ENCODE measurements at regions not wholly inside any gene's neighbourhood (a gene's known extent, or its start where the extent isn't known, plus 50 kb on each side); places are given as distances from the start of the nearest gene placed in this dataset.
A peak's percentile ranks its signal among the peaks of the same experiment; 100 is the strongest.

DNA sequence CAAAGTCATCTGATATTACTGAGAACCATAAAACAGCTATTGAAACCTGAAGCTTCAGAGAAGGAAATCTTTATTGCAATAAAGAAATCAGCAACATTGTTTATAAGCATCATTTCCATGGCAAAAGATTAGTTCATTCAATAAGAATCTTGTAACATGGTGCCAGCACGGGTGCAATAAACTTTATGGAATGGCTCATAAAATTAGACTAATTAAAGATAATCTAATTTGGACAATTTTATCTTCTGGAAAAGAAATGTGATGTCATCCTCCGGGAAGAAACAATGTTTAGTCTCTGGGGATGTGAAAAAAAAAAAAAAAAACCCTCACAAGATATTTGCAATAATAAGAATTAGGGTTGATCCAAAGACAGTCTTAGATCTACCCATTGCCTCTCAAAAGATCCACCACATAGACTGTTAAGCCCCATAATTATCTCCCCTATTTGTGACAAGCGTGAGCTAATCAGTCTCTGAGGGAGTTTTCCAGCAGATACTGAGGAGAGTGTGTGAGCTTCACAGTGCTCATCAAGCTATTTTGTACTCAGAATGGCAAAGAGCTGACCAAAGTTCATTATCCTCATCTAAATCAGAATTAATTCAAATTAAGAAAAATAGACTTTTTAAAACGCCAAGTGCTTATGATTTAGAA, 297.0 kb upstream of the EDNRB start:
- DNase-seq (ENCODE audit: low spot score), result no peak

- DNase-seq (ENCODE audit: low spot score), result no peak
Observed at GRCh38 chr13:78201411-78201810, 282.8 kb upstream of the EDNRB start.

GRCh38 chr13:78198821-78199220, 280.2 kb upstream of the EDNRB start:
- DNase-seq (ENCODE audit: low spot score), result peak; percentile 10

- no peak for DNase-seq (ENCODE audit: low spot score)
Observed at GRCh38 chr13:78198419-78198818, 279.8 kb upstream of the EDNRB start.

GRCh38 chr13:78197231-78197630, 278.6 kb upstream of the EDNRB start:
- DNase-seq (ENCODE audit: low spot score), result no peak

GRCh38 chr13:78194904-78195639, 276.4 kb upstream of the EDNRB start:
- peak; percentile 41 for DNase-seq (ENCODE audit: low spot score)

DNA sequence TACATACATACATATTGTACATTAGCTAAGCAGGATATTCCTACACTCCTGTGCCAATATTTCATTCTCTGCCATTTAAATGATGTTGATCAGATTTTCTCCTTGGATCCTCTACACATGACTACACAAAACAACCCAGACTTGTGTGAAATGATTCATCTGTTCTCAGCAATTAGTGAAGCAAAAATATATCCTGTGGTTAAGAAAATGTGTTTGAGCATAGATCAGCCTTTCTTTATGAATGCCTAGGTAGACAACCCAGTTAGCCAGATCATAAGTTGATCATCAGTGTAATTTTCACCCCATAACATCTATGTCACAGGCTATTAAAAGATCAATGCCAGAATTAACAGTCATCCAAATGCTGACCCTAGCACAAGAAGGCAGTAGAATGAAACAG, 275.2 kb upstream of the EDNRB start:
- no peak for DNase-seq (ENCODE audit: low spot score)

GRCh38 chr13:78192716-78193115, 274.1 kb upstream of the EDNRB start:
- peak; percentile 40 for DNase-seq (ENCODE audit: low spot score)

- no peak for DNase-seq (ENCODE audit: low spot score)
Observed at GRCh38 chr13:78190296-78190695, 271.7 kb upstream of the EDNRB start.

GRCh38 chr13:78187781-78188180, 269.1 kb upstream of the EDNRB start:
- DNase-seq (ENCODE audit: low spot score), result no peak

DNA sequence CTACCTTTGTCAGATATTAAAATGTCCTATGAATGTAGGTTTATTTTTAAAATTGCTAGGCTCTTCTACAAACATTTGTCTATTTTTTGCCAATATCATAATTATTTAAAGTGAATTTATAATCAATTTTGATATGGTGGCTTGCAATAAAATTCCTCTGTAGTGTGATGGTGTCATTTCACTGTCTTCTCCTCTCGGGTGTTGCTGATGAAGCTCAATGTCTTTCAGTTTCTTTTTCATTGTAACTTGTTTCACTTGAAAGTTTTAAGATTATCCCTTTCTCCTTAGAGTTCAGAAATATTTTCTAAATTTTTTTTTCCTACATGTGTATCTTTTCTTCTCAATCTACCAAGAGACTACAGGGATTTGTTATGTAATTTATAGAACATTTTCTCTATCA, 267.1 kb upstream of the EDNRB start:
- no peak for DNase-seq (ENCODE audit: low spot score)

DNA sequence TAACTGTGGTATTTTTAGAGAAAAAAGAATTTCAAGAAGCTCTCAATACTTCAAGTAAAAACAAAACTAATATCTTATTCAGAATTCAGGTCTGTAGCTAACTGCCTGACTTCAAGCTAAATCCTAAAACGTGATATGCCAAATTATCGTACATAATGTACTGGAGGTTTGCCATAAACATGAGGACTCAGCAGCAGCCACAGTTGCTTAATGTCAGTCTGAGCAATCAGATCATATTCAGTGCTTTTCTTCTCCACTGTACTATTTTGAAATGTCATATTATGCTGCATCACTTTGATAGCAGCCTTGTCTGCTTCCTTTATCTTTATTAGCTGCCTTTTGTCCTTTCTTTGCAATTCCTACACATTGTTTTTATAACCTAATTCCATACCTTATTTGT, 265.1 kb upstream of the EDNRB start:
- DNase-seq (ENCODE audit: low spot score), result no peak

- DNase-seq (ENCODE audit: low spot score), result no peak
Observed at GRCh38 chr13:78182813-78183212, 264.2 kb upstream of the EDNRB start.

DNA sequence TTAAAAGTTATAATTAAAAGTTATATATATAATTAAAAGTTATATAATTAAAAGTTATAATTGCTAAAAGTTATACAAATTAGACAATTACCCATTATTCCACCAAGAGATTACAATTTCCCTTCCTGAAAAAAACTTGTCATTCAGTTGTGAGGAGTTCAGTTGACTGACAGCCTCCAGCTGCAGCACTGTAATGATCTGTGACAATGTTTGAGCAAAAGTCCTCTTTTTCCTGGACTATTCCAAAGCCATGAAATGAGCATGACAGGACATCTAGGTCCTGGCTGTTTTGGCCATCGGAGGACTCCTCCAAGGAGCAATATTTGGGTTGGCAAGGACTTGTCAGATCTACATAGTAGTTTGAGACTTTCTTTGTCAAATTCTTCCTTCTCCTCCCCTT, 258.7 kb upstream of the EDNRB start:
- no peak for DNase-seq (ENCODE audit: low spot score)

DNA sequence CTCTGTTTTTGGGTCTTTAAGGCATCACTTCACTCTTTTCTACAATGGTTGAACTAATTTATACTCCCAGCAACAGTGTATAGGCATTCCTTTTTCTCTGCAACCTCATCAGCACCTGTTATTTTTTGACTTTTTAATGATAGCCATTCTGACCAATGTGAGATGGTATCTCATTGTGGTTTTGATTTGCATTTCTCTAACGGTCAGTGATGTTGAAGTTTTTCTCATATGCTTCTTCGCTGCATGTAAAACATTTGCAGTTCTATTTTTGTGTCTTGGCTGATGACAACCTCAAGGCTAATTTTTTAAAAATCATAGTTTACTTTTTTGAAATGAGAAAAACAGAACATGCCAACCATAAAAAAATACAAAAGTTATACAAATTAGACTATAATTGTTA, 258.2 kb upstream of the EDNRB start:
- no peak for DNase-seq (ENCODE audit: low spot score)

DNA sequence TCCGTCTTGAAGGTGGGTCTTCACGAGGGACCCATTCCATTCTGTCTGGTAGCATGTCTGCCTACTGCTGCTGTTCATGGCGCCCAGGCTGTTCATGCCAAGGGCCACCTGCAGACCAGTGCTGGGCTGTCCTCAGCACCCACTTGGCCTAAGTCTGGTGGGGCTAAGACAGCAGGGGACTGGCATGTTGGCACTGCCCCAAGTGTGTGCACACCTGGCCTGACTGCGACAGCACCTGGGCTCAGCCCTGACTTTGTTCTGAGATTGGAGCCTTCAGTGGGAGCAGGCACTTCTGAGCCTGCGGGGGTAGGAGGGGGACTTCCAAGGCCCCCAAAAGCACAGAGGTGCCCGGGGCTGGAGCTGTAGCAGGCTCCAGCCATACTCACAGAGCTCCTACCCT, 250.8 kb upstream of the EDNRB start:
- no peak for DNase-seq (ENCODE audit: low spot score)

- DNase-seq (ENCODE audit: low spot score), result no peak
Observed at GRCh38 chr13:78168981-78169380, 250.3 kb upstream of the EDNRB start.

DNA sequence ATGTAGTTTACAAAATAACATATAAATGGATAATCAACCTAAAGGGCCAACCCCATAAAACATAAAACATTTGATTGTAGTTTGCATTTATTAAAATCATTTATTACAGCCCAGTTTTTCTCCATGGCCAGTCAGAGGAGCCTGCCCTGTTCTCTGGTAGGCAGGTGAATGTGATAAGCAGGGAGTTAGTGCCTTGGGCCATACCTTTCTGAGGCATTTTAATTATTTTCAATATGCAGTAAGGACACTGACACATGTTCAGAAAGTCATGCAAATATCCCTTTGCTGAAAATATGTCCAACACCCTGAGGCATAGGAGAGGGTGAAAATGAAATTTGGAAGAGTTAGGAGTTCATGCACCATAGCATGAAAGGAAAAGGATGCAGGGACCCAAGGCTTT, 242.6 kb upstream of the EDNRB start:
- no peak for DNase-seq (ENCODE audit: low spot score)

DNA sequence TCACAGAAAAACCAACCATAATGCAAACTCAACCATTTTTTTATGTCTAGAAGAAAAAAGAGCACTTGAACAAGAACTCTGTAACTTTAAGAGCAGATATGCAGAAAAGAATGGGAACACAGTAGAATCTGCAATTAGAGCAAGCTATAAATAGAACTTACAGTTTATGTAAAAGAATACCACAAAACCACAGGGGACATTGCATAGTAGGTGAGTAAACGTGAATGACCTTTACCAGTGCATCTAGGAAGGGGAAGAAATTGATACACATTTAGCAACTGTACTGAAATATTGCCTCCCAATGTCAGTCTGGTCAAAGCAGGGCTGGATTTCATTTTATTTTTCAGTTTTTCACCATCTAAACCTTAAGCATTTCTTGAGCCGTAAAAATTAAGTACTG, 242.2 kb upstream of the EDNRB start:
- peak; percentile 51 for DNase-seq (ENCODE audit: low spot score)

DNA sequence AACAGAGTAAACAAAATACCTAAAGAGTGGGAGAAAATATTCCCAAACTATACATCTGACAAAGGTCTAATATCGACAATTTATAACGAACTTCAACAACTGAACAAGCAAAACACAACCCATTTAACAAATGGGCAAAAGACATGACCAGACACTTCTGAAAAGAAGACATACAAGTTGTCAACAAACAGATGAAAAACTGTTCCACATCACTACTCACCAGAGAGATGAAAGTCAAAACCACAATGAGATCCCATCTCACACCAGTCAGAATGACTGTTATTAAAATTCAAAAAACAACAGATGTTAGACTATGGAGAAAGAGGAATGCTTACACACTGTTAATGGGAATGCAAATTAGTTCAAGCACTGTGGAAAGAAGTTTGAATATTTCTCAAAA, 233.8 kb upstream of the EDNRB start:
- no peak for DNase-seq (ENCODE audit: low spot score)

GRCh38 chr13:78147905-78148304, 229.3 kb upstream of the EDNRB start:
- peak; percentile 62 for DNase-seq (ENCODE audit: low spot score)

DNA sequence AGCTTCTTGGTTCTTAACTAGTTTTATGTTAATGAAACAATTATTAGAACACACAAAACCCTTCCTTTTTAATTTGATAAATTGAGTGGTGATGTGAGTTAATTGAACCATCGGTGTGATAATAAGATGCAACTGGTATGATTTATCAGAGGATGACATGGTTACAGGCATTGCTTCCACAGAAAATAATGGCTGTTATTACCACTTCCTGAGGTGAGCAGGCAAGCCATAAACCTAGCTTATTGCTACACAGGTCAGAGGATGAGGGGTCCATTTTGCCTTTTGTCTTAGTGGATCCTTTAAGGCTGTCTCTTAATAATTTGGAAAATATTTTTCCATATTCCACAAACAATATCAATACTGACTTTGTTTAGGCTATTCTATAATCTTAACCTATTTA, 226.6 kb upstream of the EDNRB start:
- DNase-seq (ENCODE audit: low spot score), result no peak

DNA sequence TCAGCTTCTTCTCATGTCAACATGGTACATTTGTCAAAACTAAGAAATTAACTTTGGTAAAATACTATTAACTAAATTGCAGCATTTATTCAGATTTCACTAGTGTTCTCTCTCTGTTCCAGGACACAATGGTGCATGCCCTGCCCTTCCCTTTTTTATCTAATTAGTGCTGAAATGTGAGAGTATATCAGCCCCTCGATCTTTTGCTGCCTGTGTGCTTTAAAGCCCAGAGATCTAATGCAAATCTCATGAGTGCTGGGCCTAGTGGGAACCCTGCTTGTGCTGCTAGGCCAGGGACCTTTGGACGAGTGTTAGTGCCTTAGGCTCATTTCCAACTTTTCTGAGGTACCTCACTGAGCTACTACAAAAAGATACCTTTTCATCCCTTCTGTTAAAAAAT, 221.1 kb upstream of the EDNRB start:
- no peak for DNase-seq (ENCODE audit: low spot score)

DNA sequence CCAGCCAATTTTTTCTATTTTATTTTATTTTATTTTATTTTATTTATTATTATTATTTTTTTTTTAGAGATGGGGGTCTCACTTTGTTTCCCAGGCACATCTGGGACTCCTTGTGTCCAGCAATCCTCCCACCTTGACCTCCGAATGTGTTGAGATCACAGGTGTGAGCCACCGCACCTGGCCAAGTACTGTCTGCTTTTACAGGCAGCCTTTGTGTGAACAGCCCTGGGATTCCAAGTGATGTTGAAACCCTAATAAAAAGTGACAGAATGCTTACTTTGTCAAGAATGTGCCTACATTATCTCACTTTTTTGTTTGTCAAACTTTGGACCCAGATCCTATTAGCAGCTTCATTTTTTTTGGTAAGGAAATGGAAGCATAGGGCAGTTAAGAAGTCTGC, 220.1 kb upstream of the EDNRB start:
- DNase-seq (ENCODE audit: low spot score), result no peak

Data from GM03348 (cell line).